ENCODE measurements at regions not wholly inside any gene's neighbourhood (a gene's known extent, or its start where the extent isn't known, plus 50 kb on each side); places are given as distances from the start of the nearest gene placed in this dataset.

DNA sequence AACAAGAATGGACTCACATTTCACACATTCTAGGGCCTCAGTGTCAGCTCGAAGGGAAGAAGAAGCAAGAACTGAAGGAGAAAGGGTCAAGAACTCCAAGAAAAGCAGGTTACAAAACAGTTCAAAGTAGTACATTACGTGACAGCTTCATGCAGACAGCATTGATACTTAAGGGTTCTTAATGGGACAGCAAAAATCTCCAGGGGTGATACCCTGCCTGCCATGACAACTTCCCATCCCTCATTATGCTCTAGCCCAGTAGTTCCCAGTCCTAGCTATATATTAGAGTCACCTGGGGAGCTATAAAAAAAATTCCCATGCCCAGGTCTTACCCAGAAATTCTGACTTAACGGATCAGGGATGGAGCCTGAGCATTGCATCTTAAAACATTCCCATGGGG lies 51.2 kb upstream of the PROX1 start:
- TF ChIP-seq, protein P1, sequence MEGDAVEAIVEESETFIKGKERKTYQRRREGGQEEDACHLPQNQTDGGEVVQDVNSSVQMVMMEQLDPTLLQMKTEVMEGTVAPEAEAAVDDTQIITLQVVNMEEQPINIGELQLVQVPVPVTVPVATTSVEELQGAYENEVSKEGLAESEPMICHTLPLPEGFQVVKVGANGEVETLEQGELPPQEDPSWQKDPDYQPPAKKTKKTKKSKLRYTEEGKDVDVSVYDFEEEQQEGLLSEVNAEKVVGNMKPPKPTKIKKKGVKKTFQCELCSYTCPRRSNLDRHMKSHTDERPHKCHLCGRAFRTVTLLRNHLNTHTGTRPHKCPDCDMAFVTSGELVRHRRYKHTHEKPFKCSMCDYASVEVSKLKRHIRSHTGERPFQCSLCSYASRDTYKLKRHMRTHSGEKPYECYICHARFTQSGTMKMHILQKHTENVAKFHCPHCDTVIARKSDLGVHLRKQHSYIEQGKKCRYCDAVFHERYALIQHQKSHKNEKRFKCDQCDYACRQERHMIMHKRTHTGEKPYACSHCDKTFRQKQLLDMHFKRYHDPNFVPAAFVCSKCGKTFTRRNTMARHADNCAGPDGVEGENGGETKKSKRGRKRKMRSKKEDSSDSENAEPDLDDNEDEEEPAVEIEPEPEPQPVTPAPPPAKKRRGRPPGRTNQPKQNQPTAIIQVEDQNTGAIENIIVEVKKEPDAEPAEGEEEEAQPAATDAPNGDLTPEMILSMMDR (IDR thresholded peaks at IDR 0.05; ENCODE audit: low read depth, low read length, poor library complexity, severe bottlenecking) = no peak
- TF ChIP-seq EZH2phosphoT487 (IDR thresholded peaks at IDR 0.05; ENCODE audit: borderline replicate concordance, low read length) = no peak
